ENCODE measurements at regions not wholly inside any gene's neighbourhood (a gene's known extent, or its start where the extent isn't known, plus 50 kb on each side); places are given as distances from the start of the nearest gene placed in this dataset.

GRCh38 chr9:115998666-115999065 lies 154.9 kb upstream of the PAPPA start:
- TF ChIP-seq EP300 (IDR thresholded peaks at IDR 0.05) (no peak), CTCF (IDR thresholded peaks at IDR 0.05) (no peak), POLR2A (IDR thresholded peaks at IDR 0.05) (no peak)
